ENCODE measurements at regions not wholly inside any gene's neighbourhood (a gene's known extent, or its start where the extent isn't known, plus 50 kb on each side); places are given as distances from the start of the nearest gene placed in this dataset.

GRCh38 chr6:137775227-137775626 is 91.8 kb upstream of the TNFAIP3 start:
- no peak overlapping the region for H4K91ac ChIP-seq (ENCODE audit: insufficient read depth, low read depth, low read length)
- dilution Hi-C loops (cut with HindIII; ENCODE audit: low sequenced_read_pairs, unreplicated experiment), result no loop called here
- H3K79me1 ChIP-seq (ENCODE audit: low read depth in 1 of 2, low read length in 2 of 2), result no peaks in the 10 kb centered on the region
- intact Hi-C loops (cut with micrococcal nuclease), result no loop called here
- no peak overlapping the region for H2AFZ ChIP-seq (replicated peaks; ENCODE audit: low read length, poor library complexity)
- H4K5ac ChIP-seq (ENCODE audit: low read depth, low read length), result no peak overlapping the region
- DNase-seq (no peak), ATAC-seq (ENCODE audit: low read depth) (no peak)
- BruUV-seq (replicated peaks), result no TSS peak
- ChIA-PET CTCF (no interaction called here), POLR2A (ENCODE audit: unreplicated experiment) (no interaction called here)
- H3K9me3 ChIP-seq (ENCODE audit: control insufficient read depth, insufficient read depth, low read length), result no peaks in the 10 kb centered on the region
- no peak overlapping the region for H3K18ac ChIP-seq (ENCODE audit: low read depth, low read length)
- H3K4me1 ChIP-seq (ENCODE audit: control insufficient read depth, insufficient read depth, low read length), result peaks cover 12% of the 10 kb centered on the region
- H3K56ac ChIP-seq (ENCODE audit: extremely low read depth, insufficient read depth, low read length), result no peak overlapping the region
- H3K27ac ChIP-seq (ENCODE audit: insufficient read depth, low read length), result no peak overlapping the region
- H4K8ac ChIP-seq (ENCODE audit: low read depth in 2 of 2, low read length in 2 of 2), result no peak overlapping the region
- no peak for TF ChIP-seq CHD1 (IDR thresholded peaks at IDR 0.05; ENCODE audit: low read depth, low read length)
- H3K4ac ChIP-seq (ENCODE audit: low read depth, low read length), result no peak overlapping the region
- H3K23ac ChIP-seq (ENCODE audit: low read depth, low read length), result no peak overlapping the region
- peaks cover 9% of the 10 kb centered on the region; the same call in 1 of the 2 replicates for H3K9me1 ChIP-seq (ENCODE audit: insufficient read depth, low read length)
- no CpG with 5 or more reads among the region's 2 CpGs for WGBS, 2 experiments (ENCODE audit: extremely low coverage in 2 of 2, insufficient read length in 1 of 2)
- H2BK15ac ChIP-seq (ENCODE audit: low read depth, low read length), result no peak overlapping the region
- in situ Hi-C loops (cut with MboI; ENCODE audit: low sequenced_read_pairs), result no loop called here
- H2BK20ac ChIP-seq (ENCODE audit: low read depth, low read length), result no peak overlapping the region
- H2AK5ac ChIP-seq (ENCODE audit: low read depth, low read length), result no peak overlapping the region
- H3K4me2 ChIP-seq (ENCODE audit: low read depth, low read length), result no peak overlapping the region
- no peak overlapping the region for H3K4me3 ChIP-seq (ENCODE audit: insufficient read depth, low read depth, low read length)
- no peak overlapping the region for H3K9ac ChIP-seq (ENCODE audit: low read depth, low read length)
- H2BK120ac ChIP-seq (ENCODE audit: low read depth, low read length), result no peak overlapping the region
- H3K27me3 ChIP-seq (ENCODE audit: control insufficient read depth, insufficient read depth, low read length), result no peaks in the 10 kb centered on the region
- H2BK5ac ChIP-seq (ENCODE audit: low read depth, low read length, poor library complexity, severe bottlenecking), result no peak overlapping the region
- H4K20me1 ChIP-seq (ENCODE audit: insufficient read depth, low read length), result no peaks in the 10 kb centered on the region
- no peaks in the 10 kb centered on the region for H3K36me3 ChIP-seq (ENCODE audit: control insufficient read depth, insufficient read depth, low read length)
- H3K14ac ChIP-seq (replicated peaks; ENCODE audit: low read depth, low read length), result no peak overlapping the region
- no peak overlapping the region for H2AK9ac ChIP-seq (replicated peaks; ENCODE audit: low read depth, low read length, poor library complexity)
